H1 (cell line): ENCODE measurements at regions not wholly inside any gene's neighbourhood (a gene's known extent, or its start where the extent isn't known, plus 50 kb on each side); places are given as distances from the start of the nearest gene placed in this dataset.

Source experiments
- CTCF ChIA-PET: fragments of 300-600 bp; sonication (Branson Sonifier 250); formaldehyde crosslinking; loops from one replicate; lab custom pipeline; 2021; ENCODE audit not compliant: partially characterized antibody; lab: Charles Lee
- POLR2A ChIA-PET: fragments of 300-600 bp; sonication (Branson Sonifier 250); formaldehyde crosslinking; loops from one replicate; lab custom pipeline; 2021; ENCODE audit warnings: inconsistent platforms; ENCODE audit not compliant: partially characterized antibody; lab: Charles Lee
- DNase-seq, 2 experiments: peaks; one replicate each; pipeline versions ENCODE4 v3.0.0 to v3.0.0-alpha.2; 2010 to 2022; ENCODE audit warnings: low spot score in 2 of 2, low read depth in 1 of 2, mixed read lengths in 1 of 2
- FAIRE-seq: peaks from 2 replicates; lab custom pipeline; 2011; peaks lifted over from hg19 to GRCh38; lab: Jason Lieb, UNC
- H2AFZ ChIP-seq: 2 replicates; pipeline ENCODE4 v1.8.1; 2012; ENCODE audit warnings: low read length, inconsistent platforms
- H2AK5ac ChIP-seq: 2 replicates; pipeline ENCODE4 v1.6.1; 2013; ENCODE audit warnings: low read depth, low read length
- H2BK120ac ChIP-seq: replicated peaks from 2 replicates; pipeline ENCODE3; 2013; ENCODE audit warnings: low read depth, low read length, inconsistent platforms
- H2BK12ac ChIP-seq: 2 replicates; pipeline ENCODE4 v1.6.1; 2013; ENCODE audit warnings: low read depth, low read length
- H2BK15ac ChIP-seq: 2 replicates; pipeline ENCODE4 v1.6.1; 2013; ENCODE audit warnings: low read length
- H2BK20ac ChIP-seq: 2 replicates; pipeline ENCODE4 v1.6.1; 2013; ENCODE audit warnings: low read length
- H2BK5ac ChIP-seq: 2 replicates; pipeline ENCODE4 v1.6.1; 2013; ENCODE audit warnings: low read depth, low read length
- H3K14ac ChIP-seq: 2 replicates; pipeline ENCODE4 v1.6.1; 2013; ENCODE audit warnings: inconsistent platforms; ENCODE audit not compliant: insufficient read length
- H3K18ac ChIP-seq: 2 replicates; pipeline ENCODE4 v1.6.1; 2013; ENCODE audit warnings: low read length; ENCODE audit errors: extremely low read depth
- H3K23ac ChIP-seq: 2 replicates; pipeline ENCODE4 v1.6.1; 2013; ENCODE audit warnings: inconsistent platforms; ENCODE audit not compliant: insufficient read length
- H3K23me2 ChIP-seq: 2 replicates; pipeline ENCODE4 v1.6.1; 2013; ENCODE audit warnings: low read depth, low read length
- H3K27ac ChIP-seq: 2 replicates; pipeline ENCODE4 v1.6.1; 2011; ENCODE audit warnings: low read depth, low read length, inconsistent platforms
- H3K27me3 ChIP-seq, 4 experiments: replicated peaks in 1 of 4; 1 replicate in 1 of 4; 2 replicates in 3 of 4; pipeline versions ENCODE4 v1.6.1 to v1.8.1; 2011 to 2013; ENCODE audit warnings: low read length in 3 of 4, mild to moderate bottlenecking in 3 of 4, inconsistent platforms in 2 of 4, mixed read lengths in 2 of 4, moderate library complexity in 1 of 4; ENCODE audit not compliant: control insufficient read depth in 3 of 4, insufficient read depth in 3 of 4; ENCODE audit errors: extremely low read depth in 1 of 4
- H3K36me3 ChIP-seq, 4 experiments: 2 replicates each; pipeline versions ENCODE4 v1.6.1 to v1.8.1; 2011 to 2013; ENCODE audit warnings: mild to moderate bottlenecking in 4 of 4, low read length in 3 of 4, moderate library complexity in 2 of 4, control low read depth in 1 of 4, inconsistent platforms in 1 of 4; ENCODE audit not compliant: insufficient read depth in 4 of 4, control insufficient read depth in 2 of 4
- H3K4ac ChIP-seq: replicated peaks from 2 replicates; pipeline ENCODE3; 2013; ENCODE audit warnings: low read length, low read depth, mixed read lengths, inconsistent platforms; ENCODE audit not compliant: insufficient read length
- H3K4me1 ChIP-seq, 4 experiments: replicated peaks in 1 of 4; 1 replicate in 1 of 4; 2 replicates in 3 of 4; pipeline versions ENCODE4 v1.6.1 to v1.8.1; 2011 to 2013; ENCODE audit warnings: low read length in 3 of 4, inconsistent platforms in 2 of 4, mixed read lengths in 1 of 4; ENCODE audit not compliant: insufficient read depth in 4 of 4, control insufficient read depth in 3 of 4
- H3K4me2 ChIP-seq, 2 experiments: 2 replicates each; pipeline versions ENCODE4 v1.6.1 to v1.8.1; 2011 to 2013; ENCODE audit warnings: low read depth in 2 of 2, low read length in 2 of 2, control low read depth in 1 of 2, inconsistent platforms in 1 of 2, mild to moderate bottlenecking in 1 of 2; ENCODE audit not compliant: insufficient read depth in 1 of 2
- H3K4me3 ChIP-seq, 4 experiments: fragments of 200-600, 300-600 bp in 1 of 4; sonication (generic), shearing (Covaris generic), sonication (Bioruptor Twin) in 1 of 4; 2 replicates each; pipeline versions ENCODE4 v1.5.1 to v1.8.1; 2011 to 2016; ENCODE audit warnings: low read length in 4 of 4, low read depth in 3 of 4, control low read depth in 2 of 4, inconsistent platforms in 2 of 4, mild to moderate bottlenecking in 2 of 4, mixed read lengths in 1 of 4, moderate library complexity in 1 of 4; ENCODE audit not compliant: insufficient read depth in 2 of 4; ENCODE audit errors: extremely low read depth in 1 of 4
- H3K56ac ChIP-seq: replicated peaks from 2 replicates; pipeline ENCODE3; 2013; ENCODE audit warnings: low read depth, mild to moderate bottlenecking, mixed read lengths, low read length, inconsistent platforms; ENCODE audit not compliant: insufficient read length
- H3K79me1 ChIP-seq: 2 replicates; pipeline ENCODE4 v1.6.1; 2013; ENCODE audit warnings: low read depth, low read length, control low read depth
- H3K79me2 ChIP-seq, 2 experiments: 2 replicates each; pipeline versions ENCODE4 v1.6.1 to v1.8.1; 2012 to 2013; ENCODE audit warnings: low read length in 2 of 2, mild to moderate bottlenecking in 2 of 2, inconsistent platforms in 1 of 2; ENCODE audit not compliant: insufficient read depth in 2 of 2, control insufficient read depth in 1 of 2
- H3K9ac ChIP-seq, 4 experiments: replicated peaks in 1 of 4; 1 replicate in 1 of 4; 2 replicates in 3 of 4; pipeline versions ENCODE4 v1.6.1 to v1.8.1; 2011 to 2013; ENCODE audit warnings: low read depth in 3 of 4, low read length in 3 of 4, control low read depth in 2 of 4, mild to moderate bottlenecking in 2 of 4, moderate library complexity in 2 of 4, inconsistent platforms in 1 of 4; ENCODE audit errors: extremely low read depth in 1 of 4
- H3K9me3 ChIP-seq, 2 experiments: 2 replicates each; pipeline versions ENCODE4 v1.6.1 to v1.8.1; 2012 to 2013; ENCODE audit warnings: mild to moderate bottlenecking in 2 of 2, moderate library complexity in 2 of 2, control low read depth in 1 of 2, inconsistent platforms in 1 of 2, low read depth in 1 of 2, low read length in 1 of 2, mixed read lengths in 1 of 2; ENCODE audit not compliant: insufficient read depth in 2 of 2
- H4K20me1 ChIP-seq, 2 experiments: replicated peaks in 1 of 2; 2 replicates each; pipeline versions ENCODE3 to v1.8.1; 2011 to 2013; ENCODE audit warnings: inconsistent platforms in 2 of 2, low read length in 2 of 2, mild to moderate bottlenecking in 1 of 2; ENCODE audit not compliant: insufficient read depth in 2 of 2, control insufficient read depth in 1 of 2
- H4K5ac ChIP-seq: 2 replicates; pipeline ENCODE4 v1.6.1; 2013; ENCODE audit warnings: low read length, low read depth, mixed read lengths, inconsistent platforms; ENCODE audit not compliant: insufficient read length
- H4K8ac ChIP-seq: 2 replicates; pipeline ENCODE4 v1.8.0; 2013; ENCODE audit warnings: mild to moderate bottlenecking, moderate library complexity, low read length, inconsistent platforms; ENCODE audit not compliant: insufficient read depth; ENCODE audit errors: extremely low read depth
- H4K91ac ChIP-seq: replicated peaks from 2 replicates; pipeline ENCODE3; 2013; ENCODE audit warnings: low read length, mixed read lengths, inconsistent platforms; ENCODE audit not compliant: insufficient read length
- ASH2L ChIP-seq: fragments of 200-600, 300-600 bp; sonication (generic); IDR thresholded peaks from one replicate; pipeline ENCODE4 v1.7.1; 2017; ENCODE audit warnings: low read length
- FOSL1 ChIP-seq: IDR thresholded peaks from 2 replicates; pipeline ENCODE4 v1.6.1; 2011; ENCODE audit warnings: mild to moderate bottlenecking, low read depth, low read length, moderate library complexity; ENCODE audit not compliant: insufficient read depth
- SRF ChIP-seq: IDR thresholded peaks from 2 replicates; pipeline ENCODE4 v1.6.1; 2011; ENCODE audit warnings: mild to moderate bottlenecking, low read depth, low read length, moderate library complexity
- WGBS, 2 experiments: shearing (Covaris generic) in 1 of 2; methylation state at CpG; one replicate each; pipeline versions ENCODE4 v1.1.6 to v1.1.7; 2013 to 2015; ENCODE audit warnings: low lambda C conversion rate in 2 of 2, mixed read lengths in 2 of 2, inconsistent platforms in 1 of 2, low coverage in 1 of 2, missing lambda C conversion rate in 1 of 2; ENCODE audit not compliant: insufficient replicate concordance in 2 of 2, insufficient coverage in 1 of 2, insufficient read length in 1 of 2; ENCODE audit errors: extremely low coverage in 1 of 2, missing lambda C conversion rate in 1 of 2; 5-methylcytosine and 5-hydroxymethylcytosine counted together

GRCh38 chr7:37524797-37525196 lies 76.1 kb upstream of the ELMO1 start:
- no peaks in the 10 kb centered on the region for H3K79me2 ChIP-seq
- no peak overlapping the region for H3K4me2 ChIP-seq
- no peak overlapping the region for H2BK5ac ChIP-seq
- no peak overlapping the region; the same call in 1 of the 2 replicates for H2BK15ac ChIP-seq
- H2AK5ac ChIP-seq = no peak overlapping the region
- no peak overlapping the region for H2AFZ ChIP-seq
- H3K56ac ChIP-seq = no peak overlapping the region
- H4K91ac ChIP-seq = no peak overlapping the region
- 91% methylated on average over 2 of the region's 2 CpGs; no CpG with 5 or more reads in 1 of the 2 experiments for WGBS, 2 experiments
- H3K36me3 ChIP-seq = no peaks in the 10 kb centered on the region
- H3K4me3 ChIP-seq = no peak overlapping the region
- H2BK120ac ChIP-seq = no peak overlapping the region
- no peak overlapping the region for H3K4ac ChIP-seq
- H2BK20ac ChIP-seq = no peak overlapping the region
- H3K9me3 ChIP-seq = no peaks in the 10 kb centered on the region
- no peak overlapping the region; the same call in 1 of the 2 replicates for H4K8ac ChIP-seq
- no peaks in the 10 kb centered on the region for H3K27me3 ChIP-seq
- FAIRE-seq (no peak), DNase-seq (no peak)
- no peak overlapping the region for H4K5ac ChIP-seq
- H3K18ac ChIP-seq = no peak overlapping the region
- no peaks in the 10 kb centered on the region for H4K20me1 ChIP-seq
- no peak overlapping the region for H3K9ac ChIP-seq
- H3K27ac ChIP-seq = no peak overlapping the region
- H2BK12ac ChIP-seq = no peak overlapping the region
- no peaks in the 10 kb centered on the region; the same call in 1 of the 2 replicates for H3K23me2 ChIP-seq
- no peak overlapping the region for H3K14ac ChIP-seq
- no peaks in the 10 kb centered on the region for H3K4me1 ChIP-seq
- CTCF ChIA-PET = interaction anchor here (0.7 to 1.6 kb wide), 4 partner anchors 15 to 310 kb away, joined by 3 to 11 read pairs (median 5); no protein-coding TSS in a partner anchor
- H3K23ac ChIP-seq = no peak overlapping the region
- POLR2A ChIA-PET = interaction anchor here (0.5 kb wide), 1 partner anchor 38 kb away, joined by 5 read pairs; no protein-coding TSS in a partner anchor
- H3K79me1 ChIP-seq = no peaks in the 10 kb centered on the region
- TF ChIP-seq FOSL1 (no peak), ASH2L (no peak), SRF (no peak)
